ENCODE measurements at regions not wholly inside any gene's neighbourhood (a gene's known extent, or its start where the extent isn't known, plus 50 kb on each side); places are given as distances from the start of the nearest gene placed in this dataset.

GRCh38 chr7:354597-355470, 64.9 kb downstream of the FOXL3 start:
- no peaks in the 10 kb centered on the region for H3K4me1 ChIP-seq
- no peak for DNase-seq
- H3K9ac ChIP-seq (ENCODE audit: low read depth in 2 of 2, low read length in 2 of 2): no peak overlapping the region
- TF ChIP-seq CTCF (IDR thresholded peaks at IDR 0.05): no peak
- H3K9me3 ChIP-seq: no peaks in the 10 kb centered on the region
- intact Hi-C loops (cut with DNase I): no loop called here
- no peaks in the 10 kb centered on the region for H3K36me3 ChIP-seq
- no peaks in the 10 kb centered on the region for H3K27me3 ChIP-seq
- H3K27ac ChIP-seq: no peak overlapping the region
- H3K4me3 ChIP-seq: no peak overlapping the region

GRCh38 chr7:355568-355967, 65.6 kb downstream of the FOXL3 start:
- no peak for DNase-seq
- Histone ChIP-seq H3K36me3 (no peaks in the 10 kb centered on the region), H3K9me3 (no peaks in the 10 kb centered on the region), H3K27me3 (no peaks in the 10 kb centered on the region), H3K9ac (ENCODE audit: low read depth in 2 of 2, low read length in 2 of 2) (no peak overlapping the region), H3K4me1 (no peaks in the 10 kb centered on the region), H3K4me3 (no peak overlapping the region), H3K27ac (no peak overlapping the region)
- no peak for TF ChIP-seq CTCF (IDR thresholded peaks at IDR 0.05)
- intact Hi-C loops (cut with DNase I): no loop called here

GRCh38 chr7:356087-356486, 66.1 kb downstream of the FOXL3 start:
- Histone ChIP-seq H3K4me1 (no peaks in the 10 kb centered on the region), H3K4me3 (no peak overlapping the region), H3K36me3 (no peaks in the 10 kb centered on the region), H3K9ac (ENCODE audit: low read depth in 2 of 2, low read length in 2 of 2) (no peak overlapping the region), H3K27ac (no peak overlapping the region), H3K9me3 (no peaks in the 10 kb centered on the region), H3K27me3 (no peaks in the 10 kb centered on the region)
- intact Hi-C loops (cut with DNase I): no loop called here
- no peak for DNase-seq
- no peak for TF ChIP-seq CTCF (IDR thresholded peaks at IDR 0.05)

- no peaks in the 10 kb centered on the region for H3K36me3 ChIP-seq
- H3K9me3 ChIP-seq: no peaks in the 10 kb centered on the region
- no peaks in the 10 kb centered on the region for H3K27me3 ChIP-seq
- no peaks in the 10 kb centered on the region for H3K4me1 ChIP-seq
- no peak for TF ChIP-seq CTCF (IDR thresholded peaks at IDR 0.05)
- intact Hi-C loops (cut with DNase I): no loop called here
- no peak overlapping the region for H3K4me3 ChIP-seq
- no peak overlapping the region for H3K27ac ChIP-seq
- no peak for DNase-seq
- no peak overlapping the region for H3K9ac ChIP-seq (ENCODE audit: low read depth in 2 of 2, low read length in 2 of 2)
Observed at GRCh38 chr7:356691-357462, 66.9 kb downstream of the FOXL3 start.

GRCh38 chr7:357531-358209, 67.7 kb downstream of the FOXL3 start:
- no peaks in the 10 kb centered on the region for H3K9me3 ChIP-seq
- no peak overlapping the region for H3K4me3 ChIP-seq
- TF ChIP-seq CTCF (IDR thresholded peaks at IDR 0.05): no peak
- H3K4me1 ChIP-seq: no peaks in the 10 kb centered on the region
- no peak for DNase-seq
- H3K9ac ChIP-seq (ENCODE audit: low read depth in 2 of 2, low read length in 2 of 2): no peak overlapping the region
- no peak overlapping the region for H3K27ac ChIP-seq
- intact Hi-C loops (cut with DNase I): no loop called here
- H3K27me3 ChIP-seq: no peaks in the 10 kb centered on the region
- no peaks in the 10 kb centered on the region for H3K36me3 ChIP-seq
